OCI-LY3 (cell line): ENCODE measurements at regions not wholly inside any gene's neighbourhood (a gene's known extent, or its start where the extent isn't known, plus 50 kb on each side); places are given as distances from the start of the nearest gene placed in this dataset.

Experiments
- H2AFZ ChIP-seq: fragments of 200-600, 300-600 bp; shearing (Covaris generic); 2 replicates; pipeline ENCODE4 v1.6.0; 2014; ENCODE audit warnings: antibody characterized with exemption, low read depth, low read length
- H3K27ac ChIP-seq: fragments of 200-600, 300-600 bp; sonication (generic); 2 replicates; pipeline ENCODE4 v1.5.1; 2014; ENCODE audit warnings: mild to moderate bottlenecking, low read length, moderate library complexity, mixed read lengths
- H3K27me3 ChIP-seq: fragments of 200-600, 300-600 bp; sonication (generic); 2 replicates; pipeline ENCODE4 v1.6.1; 2014; ENCODE audit warnings: low read depth, low read length, mixed read lengths
- H3K36me3 ChIP-seq: fragments of 200-600, 300-600 bp; sonication (generic); replicated peaks from 2 replicates; pipeline ENCODE3; 2014; ENCODE audit warnings: low read depth, low read length, mixed read lengths
- H3K4me1 ChIP-seq: fragments of 300-600, 200-600 bp; sonication (generic); 2 replicates; pipeline ENCODE4 v1.6.1; 2014; ENCODE audit warnings: low read length, mixed read lengths
- H3K4me2 ChIP-seq: fragments of 200-600, 300-600 bp; sonication (generic); 2 replicates; pipeline ENCODE4 v1.6.1; 2014; ENCODE audit warnings: low read length, mixed read lengths
- H3K4me3 ChIP-seq: fragments of 300-600, 200-600 bp; sonication (generic); 2 replicates; pipeline ENCODE4 v1.5.1; 2014; ENCODE audit warnings: antibody characterized with exemption, mild to moderate bottlenecking, low read length, moderate library complexity
- H3K79me2 ChIP-seq: fragments of 300-600, 200-600 bp; shearing (Covaris generic); 2 replicates; pipeline ENCODE4 v1.6.1; 2014; ENCODE audit warnings: mild to moderate bottlenecking, low read length, mixed read lengths
- H3K9ac ChIP-seq: fragments of 300-600, 200-600 bp; shearing (Covaris generic); 2 replicates; pipeline ENCODE4 v1.6.0; 2014; ENCODE audit warnings: mild to moderate bottlenecking, low read length, moderate library complexity
- H3K9me3 ChIP-seq: fragments of 200-600, 300-600 bp; shearing (Covaris generic); 2 replicates; pipeline ENCODE4 v1.6.1; 2014; ENCODE audit warnings: low read length, mixed read lengths; ENCODE audit not compliant: insufficient read depth
- H4K20me1 ChIP-seq: fragments of 200-600, 300-600 bp; sonication (generic); 2 replicates; pipeline ENCODE4 v1.6.1; 2016; ENCODE audit warnings: low read length, mixed read lengths; ENCODE audit not compliant: insufficient read depth
- EZH2phosphoT487 ChIP-seq: fragments of 200-600 bp; shearing (Covaris generic); IDR thresholded peaks from 2 replicates; pipeline ENCODE4 v1.6.1; 2018; ENCODE audit warnings: antibody characterized with exemption, mixed run types, low read depth
- TF ChIP-seq, protein P1 (sequence below): fragments of 200-600, 300-600 bp; sonication (generic); IDR thresholded peaks from 2 replicates; pipeline ENCODE4 v1.5.1; 2014; ENCODE audit warnings: antibody characterized with exemption, low read length, low read depth

DNA sequence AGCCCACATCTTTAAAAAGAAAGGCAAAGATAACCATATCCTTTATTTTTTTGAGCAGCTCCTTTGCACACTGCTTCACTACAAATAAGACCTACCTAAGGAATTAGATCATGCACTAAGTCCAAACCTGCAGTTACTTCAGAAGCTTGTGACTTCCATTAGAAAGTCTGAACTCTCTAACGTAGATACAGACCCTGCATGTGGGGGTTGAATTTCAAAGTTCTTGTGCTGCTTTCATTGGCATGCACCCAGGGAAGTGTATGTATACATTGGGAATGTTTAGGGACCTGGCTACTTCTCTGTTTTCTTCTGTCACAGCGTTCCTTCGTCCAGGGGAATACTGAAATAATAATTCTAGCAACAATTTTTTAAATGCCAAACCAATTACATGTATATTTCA, 185.2 kb upstream of the IL12A start:
- Histone ChIP-seq H3K27ac (no peak overlapping the region), H2AFZ (no peak overlapping the region), H3K4me1 (no peaks in the 10 kb centered on the region), H3K4me2 (no peak overlapping the region), H3K9me3 (no peaks in the 10 kb centered on the region), H3K36me3 (no peaks in the 10 kb centered on the region), H3K27me3 (peaks cover 13% of the 10 kb centered on the region; the same call in 1 of the 2 replicates), H4K20me1 (no peaks in the 10 kb centered on the region), H3K79me2 (no peaks in the 10 kb centered on the region), H3K9ac (no peak overlapping the region), H3K4me3 (no peak overlapping the region)
- no peak for TF ChIP-seq EZH2phosphoT487
- TF ChIP-seq, protein P1, sequence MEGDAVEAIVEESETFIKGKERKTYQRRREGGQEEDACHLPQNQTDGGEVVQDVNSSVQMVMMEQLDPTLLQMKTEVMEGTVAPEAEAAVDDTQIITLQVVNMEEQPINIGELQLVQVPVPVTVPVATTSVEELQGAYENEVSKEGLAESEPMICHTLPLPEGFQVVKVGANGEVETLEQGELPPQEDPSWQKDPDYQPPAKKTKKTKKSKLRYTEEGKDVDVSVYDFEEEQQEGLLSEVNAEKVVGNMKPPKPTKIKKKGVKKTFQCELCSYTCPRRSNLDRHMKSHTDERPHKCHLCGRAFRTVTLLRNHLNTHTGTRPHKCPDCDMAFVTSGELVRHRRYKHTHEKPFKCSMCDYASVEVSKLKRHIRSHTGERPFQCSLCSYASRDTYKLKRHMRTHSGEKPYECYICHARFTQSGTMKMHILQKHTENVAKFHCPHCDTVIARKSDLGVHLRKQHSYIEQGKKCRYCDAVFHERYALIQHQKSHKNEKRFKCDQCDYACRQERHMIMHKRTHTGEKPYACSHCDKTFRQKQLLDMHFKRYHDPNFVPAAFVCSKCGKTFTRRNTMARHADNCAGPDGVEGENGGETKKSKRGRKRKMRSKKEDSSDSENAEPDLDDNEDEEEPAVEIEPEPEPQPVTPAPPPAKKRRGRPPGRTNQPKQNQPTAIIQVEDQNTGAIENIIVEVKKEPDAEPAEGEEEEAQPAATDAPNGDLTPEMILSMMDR = no peak

DNA sequence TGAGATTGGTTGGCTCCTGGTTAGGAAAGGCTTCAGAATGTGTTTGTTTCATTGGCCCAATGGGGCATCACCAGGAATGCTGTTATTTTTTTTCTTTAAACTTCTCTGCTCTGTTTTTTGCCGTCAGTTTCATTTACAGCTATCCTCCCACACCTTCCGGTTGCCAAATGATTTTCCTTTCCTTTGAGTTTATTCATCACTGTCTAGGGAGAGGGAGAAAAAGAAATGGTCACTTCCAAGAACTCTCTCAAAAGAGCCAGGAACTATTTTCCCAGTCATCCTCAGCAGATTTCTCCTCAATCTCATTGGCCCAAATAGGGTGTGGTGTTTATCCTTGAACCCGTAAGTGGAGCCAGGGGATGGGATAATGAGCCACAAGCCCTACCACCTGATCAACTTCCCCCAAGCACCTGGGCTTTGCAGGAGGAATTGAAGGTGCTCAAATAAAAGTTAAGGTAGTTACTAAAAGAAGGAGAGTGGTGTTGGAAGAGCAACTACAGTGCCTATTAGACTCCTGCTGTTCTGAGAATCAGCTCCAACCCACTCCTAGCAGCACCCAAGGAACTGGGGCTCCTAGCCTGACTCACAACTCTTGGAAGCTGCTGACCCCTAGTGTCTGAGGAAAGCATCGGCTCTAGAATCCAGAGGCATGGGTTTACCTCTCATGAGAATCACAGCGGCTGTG, 183.8 kb upstream of the IL12A start:
- no peak overlapping the region for H3K4me2 ChIP-seq
- peaks cover 13% of the 10 kb centered on the region; the same call in 1 of the 2 replicates for H3K27me3 ChIP-seq
- no peaks in the 10 kb centered on the region for H3K36me3 ChIP-seq
- H3K79me2 ChIP-seq = no peaks in the 10 kb centered on the region
- no peaks in the 10 kb centered on the region for H4K20me1 ChIP-seq
- no peaks in the 10 kb centered on the region for H3K4me1 ChIP-seq
- H3K9me3 ChIP-seq = no peaks in the 10 kb centered on the region
- H3K27ac ChIP-seq = no peak overlapping the region
- H3K4me3 ChIP-seq = no peak overlapping the region
- H2AFZ ChIP-seq = no peak overlapping the region
- no peak overlapping the region for H3K9ac ChIP-seq
- TF ChIP-seq EZH2phosphoT487 = no peak
- TF ChIP-seq, protein P1 = peak; percentile 92

GRCh38 chr3:159805411-159805772, 183.2 kb upstream of the IL12A start:
- Histone ChIP-seq H2AFZ (no peak overlapping the region), H3K4me2 (no peak overlapping the region), H3K27ac (no peak overlapping the region), H4K20me1 (no peaks in the 10 kb centered on the region), H3K9me3 (no peaks in the 10 kb centered on the region), H3K79me2 (no peaks in the 10 kb centered on the region), H3K4me1 (no peaks in the 10 kb centered on the region), H3K36me3 (no peaks in the 10 kb centered on the region), H3K27me3 (peaks cover 13% of the 10 kb centered on the region; the same call in 1 of the 2 replicates), H3K4me3 (no peak overlapping the region), H3K9ac (no peak overlapping the region)
- TF ChIP-seq, protein P1 = no peak
- TF ChIP-seq EZH2phosphoT487 = no peak

DNA sequence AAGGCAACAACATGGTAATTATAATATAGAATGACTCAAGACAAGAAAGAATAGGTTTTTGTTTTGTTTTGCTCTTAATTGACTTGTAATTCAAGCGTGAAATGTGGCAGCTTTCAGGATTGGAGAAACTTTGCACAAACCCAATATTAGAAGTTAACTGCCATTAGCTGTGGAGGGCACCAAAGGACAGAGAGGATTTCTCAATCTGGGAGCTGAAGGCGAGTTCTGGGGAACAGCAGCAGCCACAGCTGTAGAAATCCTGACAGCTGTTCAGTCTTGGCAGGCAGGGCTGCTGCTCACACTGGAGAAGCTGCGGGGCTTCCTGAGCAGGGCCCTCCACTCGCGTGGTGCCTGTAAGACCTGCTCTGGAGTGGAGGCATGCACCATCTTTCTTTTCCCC, 182.2 kb upstream of the IL12A start:
- H3K27me3 ChIP-seq = peaks cover 13% of the 10 kb centered on the region; the same call in 1 of the 2 replicates
- no peak overlapping the region for H2AFZ ChIP-seq
- H3K9me3 ChIP-seq = no peaks in the 10 kb centered on the region
- TF ChIP-seq, protein P1 = no peak
- TF ChIP-seq EZH2phosphoT487 = no peak
- H3K4me1 ChIP-seq = no peaks in the 10 kb centered on the region
- H3K4me3 ChIP-seq = no peak overlapping the region
- H3K79me2 ChIP-seq = no peaks in the 10 kb centered on the region
- H3K9ac ChIP-seq = no peak overlapping the region
- no peak overlapping the region for H3K4me2 ChIP-seq
- no peaks in the 10 kb centered on the region for H3K36me3 ChIP-seq
- H3K27ac ChIP-seq = no peak overlapping the region
- no peaks in the 10 kb centered on the region for H4K20me1 ChIP-seq
